NCI-H1105 treated with DMSO at 0.1 percent for 48 hours (cell line): ENCODE measurements at regions not wholly inside any gene's neighbourhood (a gene's known extent, or its start where the extent isn't known, plus 50 kb on each side); places are given as distances from the start of the nearest gene placed in this dataset.
"Not testable (repeated sequence)": the region's sequence is repeated elsewhere in the genome, so short reads cannot be mapped to it uniquely, and the experiment has no call there.

Source experiments
- DNase-seq: peaks from one replicate; lab custom pipeline; 2025; lab: John Stamatoyannopoulos, UW

DNA sequence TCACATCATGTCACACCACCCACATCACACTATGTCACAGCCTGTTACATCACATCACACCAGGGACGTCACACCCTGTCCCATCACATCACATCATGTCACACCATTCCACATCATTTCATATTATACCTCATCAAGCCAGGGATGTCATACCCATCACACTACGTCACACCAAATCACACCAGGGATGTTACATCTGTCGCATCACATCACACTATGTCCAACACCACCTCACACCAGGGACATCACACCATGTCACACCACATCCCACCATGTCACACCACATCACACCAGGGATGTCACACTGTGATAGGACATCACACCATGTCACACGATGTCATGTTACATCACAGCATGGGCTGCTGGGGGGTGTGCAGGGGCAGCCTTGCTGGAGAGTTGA is 110.6 kb downstream of the TMEM121 start:
- DNase-seq, result no peak

- not testable (repeated sequence) for DNase-seq
Measured at GRCh38 chr14:105637345-105637744, 111.0 kb downstream of the TMEM121 start.

DNA sequence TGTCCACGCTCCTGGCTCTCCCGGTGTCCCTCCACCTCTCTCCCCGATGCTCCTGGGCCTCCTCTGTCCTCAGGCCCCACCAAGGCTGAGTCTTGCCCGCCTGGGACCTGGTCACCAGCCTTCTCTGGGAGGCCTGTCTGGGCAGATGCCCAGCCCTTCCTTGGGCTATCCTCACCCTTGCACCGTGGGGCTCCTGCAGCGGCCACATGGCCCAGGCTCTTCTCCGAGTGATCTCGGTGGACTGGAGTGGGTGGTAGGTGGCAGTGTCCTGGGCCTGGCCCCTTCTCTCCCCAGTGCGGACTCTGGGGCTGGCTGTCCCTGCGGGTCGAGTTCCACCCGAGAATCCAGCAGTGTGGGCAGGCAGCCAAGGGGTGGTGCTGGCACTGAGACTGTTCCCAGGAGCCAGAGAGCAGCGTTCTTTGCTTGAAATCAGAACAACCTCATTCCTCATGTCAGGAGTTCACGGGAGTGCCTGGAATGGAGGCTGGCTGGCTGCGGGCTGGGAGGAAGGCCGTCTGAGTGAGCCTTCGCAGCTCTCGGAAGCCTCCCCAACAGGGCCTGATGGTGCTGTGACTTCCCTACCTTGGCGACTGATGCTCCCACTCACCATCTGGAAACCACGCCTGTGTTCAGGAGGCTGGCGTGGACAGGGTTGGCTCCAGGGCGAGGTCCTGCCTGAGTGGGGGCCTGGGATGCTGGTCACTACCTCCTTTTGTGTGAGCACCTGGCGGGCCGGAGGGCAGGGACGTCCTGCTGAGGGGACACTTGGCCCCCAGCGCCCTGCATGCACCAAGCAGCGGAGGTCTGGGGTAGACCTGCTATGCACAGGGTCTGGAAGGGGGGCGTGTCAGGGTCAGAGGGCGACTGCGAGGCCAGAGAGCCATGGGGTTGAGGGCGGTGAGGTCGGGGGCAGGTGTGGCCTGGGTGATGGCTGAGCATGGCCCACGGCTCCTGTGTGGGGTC is 113.9 kb downstream of the TMEM121 start:
- DNase-seq, result not testable (repeated sequence)

GRCh38 chr14:105641075-105641937 is 114.9 kb downstream of the TMEM121 start:
- DNase-seq, result no peak

- not testable (repeated sequence) for DNase-seq
Measured at GRCh38 chr14:105641951-105642350, 115.6 kb downstream of the TMEM121 start.

DNA sequence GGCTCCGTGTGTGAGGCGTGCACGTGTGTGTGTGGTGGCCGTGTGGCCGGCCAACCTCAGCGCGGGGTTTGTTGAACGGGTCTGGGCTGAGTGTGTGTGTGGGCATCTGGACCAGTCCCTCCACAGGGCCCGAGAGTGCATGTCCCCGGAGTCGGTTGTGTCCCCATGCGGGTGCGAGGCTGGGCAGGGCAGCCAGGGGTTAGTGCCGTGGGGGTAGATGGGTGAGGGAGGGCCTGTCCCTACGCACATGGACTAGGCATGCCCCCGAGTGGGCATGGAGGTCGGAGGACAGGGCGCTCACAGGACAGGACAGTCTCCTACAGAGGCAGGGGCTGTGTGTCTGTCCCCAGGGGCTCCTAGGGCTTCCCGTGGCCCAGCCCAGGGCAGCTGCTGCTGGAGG is 116.1 kb downstream of the TMEM121 start:
- not testable (repeated sequence) for DNase-seq

DNA sequence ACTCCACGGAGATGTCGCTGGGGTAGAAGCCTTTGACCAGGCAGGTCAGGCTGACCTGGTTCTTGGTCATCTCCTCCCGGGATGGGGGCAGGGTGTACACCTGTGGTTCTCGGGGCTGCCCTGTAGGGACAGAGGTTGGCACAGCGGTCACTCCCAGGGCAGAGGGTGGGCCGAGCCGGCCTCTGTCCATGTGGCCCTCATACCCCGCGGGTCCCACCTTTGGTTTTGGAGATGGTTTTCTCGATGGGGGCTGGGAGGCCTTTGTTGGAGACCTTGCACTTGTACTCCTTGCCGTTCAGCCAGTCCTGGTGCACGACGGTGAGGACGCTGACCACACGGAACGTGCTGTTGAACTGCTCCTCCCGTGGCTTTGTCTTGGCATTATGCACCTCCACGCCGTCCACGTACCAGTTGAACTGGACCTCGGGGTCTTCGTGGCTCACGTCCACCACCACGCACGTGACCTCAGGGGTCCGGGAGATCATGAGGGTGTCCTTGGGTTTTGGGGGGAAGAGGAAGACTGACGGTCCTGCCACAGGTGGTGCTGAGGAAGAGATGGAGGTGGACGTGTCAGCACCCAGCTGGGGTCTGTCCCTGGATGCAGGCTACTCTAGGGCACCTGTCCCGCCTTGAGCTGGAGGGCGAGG is 117.1 kb downstream of the TMEM121 start:
- DNase-seq, result not testable (repeated sequence)

DNA sequence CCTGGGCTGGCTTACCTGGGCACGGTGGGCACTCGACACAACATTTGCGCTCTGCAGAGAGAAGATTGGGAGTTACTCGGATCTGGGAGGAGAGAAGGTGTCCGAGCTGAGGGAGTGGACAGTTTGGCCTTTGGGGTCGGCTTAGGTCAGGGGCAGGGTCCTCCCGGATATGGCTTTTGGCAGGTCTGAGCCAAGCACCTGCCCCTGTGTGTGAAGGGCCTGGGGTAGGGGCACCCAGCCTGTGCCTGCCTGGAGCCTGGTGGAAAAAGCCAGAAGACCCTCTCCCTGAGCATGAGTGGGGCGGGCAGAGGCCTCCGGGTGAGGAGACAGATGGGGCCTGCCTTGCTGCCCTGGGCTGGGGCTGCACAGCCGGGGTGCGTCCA is 117.7 kb downstream of the TMEM121 start:
- not testable (repeated sequence) for DNase-seq

- not testable (repeated sequence) for DNase-seq
Measured at GRCh38 chr14:105644457-105644856, 118.1 kb downstream of the TMEM121 start.

DNA sequence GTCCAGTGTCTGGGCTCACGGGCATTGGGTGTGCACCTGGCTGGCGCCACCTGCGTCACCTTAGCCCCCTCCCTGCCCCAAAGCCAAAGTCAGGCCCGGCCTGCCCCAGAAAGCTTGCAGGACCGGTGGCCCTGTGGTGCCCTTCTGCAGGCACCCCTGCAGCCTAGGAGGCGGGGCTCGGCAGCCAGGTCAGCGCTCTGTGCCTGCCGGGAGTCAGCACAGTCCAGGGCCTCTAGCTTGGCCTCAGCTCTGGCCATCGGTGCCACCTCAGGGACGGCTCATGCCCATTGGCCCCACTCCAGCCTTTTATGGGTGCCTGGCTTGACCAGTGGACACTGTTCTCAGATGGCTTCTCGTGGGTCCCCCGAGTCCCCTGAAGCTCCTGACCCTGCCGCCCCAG is 118.5 kb downstream of the TMEM121 start:
- not testable (repeated sequence) for DNase-seq

DNA sequence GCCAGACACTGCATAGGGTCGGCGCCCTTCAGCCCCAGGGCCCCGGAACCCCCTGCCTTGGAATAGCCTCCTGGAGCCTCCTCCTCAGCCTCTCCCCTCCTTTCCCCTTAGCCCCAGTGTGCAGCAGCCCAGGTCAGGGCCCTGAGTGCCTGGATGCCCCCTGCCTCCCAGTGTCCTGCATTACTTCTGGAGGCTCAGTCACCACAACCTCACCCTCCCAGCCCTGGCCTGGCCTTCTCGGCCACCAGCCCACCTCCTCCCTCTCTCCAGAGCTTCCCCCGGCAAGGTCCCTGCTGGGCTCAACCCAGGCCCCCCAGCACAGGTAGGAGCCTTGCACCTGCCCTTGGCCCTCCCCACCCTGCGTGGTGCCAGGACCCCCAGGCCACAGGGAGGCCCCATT is 119.0 kb downstream of the TMEM121 start:
- DNase-seq, result not testable (repeated sequence)

DNA sequence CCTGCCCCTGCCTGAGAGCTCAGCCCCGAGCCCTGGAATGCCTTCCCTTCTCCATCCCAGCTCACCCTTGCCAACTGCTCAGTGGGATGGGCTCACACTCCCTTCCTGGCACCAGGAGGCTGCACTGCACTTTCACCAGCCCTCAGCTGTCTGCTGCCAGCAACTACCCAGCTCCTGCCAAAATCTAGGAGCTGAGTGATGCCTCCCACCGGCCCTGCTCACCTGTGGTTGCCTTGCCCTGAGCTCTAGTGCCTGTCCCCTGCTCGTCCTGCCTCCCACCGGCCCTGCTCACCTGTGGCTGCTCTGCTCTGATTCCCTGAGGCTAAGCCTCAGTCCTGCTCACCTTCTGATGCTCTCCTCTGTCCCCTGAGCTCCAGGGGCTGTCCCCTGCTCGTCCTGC is 119.8 kb downstream of the TMEM121 start:
- DNase-seq, result no peak

DNA sequence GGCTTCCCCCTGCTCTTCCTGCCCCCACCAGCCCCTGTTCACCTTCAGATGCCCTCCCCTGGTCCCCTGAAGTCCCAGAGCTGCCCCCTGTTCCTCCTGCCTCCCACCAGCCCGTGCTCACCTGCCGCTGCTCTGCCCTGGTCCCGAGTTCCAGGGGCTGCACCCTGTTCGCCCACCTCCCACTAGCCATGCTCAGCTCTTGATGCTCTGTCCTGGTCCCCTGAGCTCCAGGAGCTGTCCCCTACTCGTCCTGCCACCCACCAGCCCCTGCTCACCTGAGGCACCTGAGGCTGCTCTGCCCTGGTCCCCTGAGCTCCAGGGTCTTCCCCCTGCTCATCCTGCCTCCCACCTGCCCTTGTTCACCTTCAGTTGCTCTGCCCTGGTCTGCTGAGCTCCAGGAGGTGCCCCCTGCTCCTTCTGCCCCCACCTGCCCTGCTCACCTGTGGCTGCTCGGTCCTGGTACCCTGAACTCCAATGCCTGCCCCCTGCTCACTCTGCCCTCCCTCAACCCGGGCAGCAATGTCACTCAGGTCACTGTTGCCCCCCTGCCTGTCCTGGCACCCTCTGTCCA is 120.4 kb downstream of the TMEM121 start:
- not testable (repeated sequence) for DNase-seq

DNA sequence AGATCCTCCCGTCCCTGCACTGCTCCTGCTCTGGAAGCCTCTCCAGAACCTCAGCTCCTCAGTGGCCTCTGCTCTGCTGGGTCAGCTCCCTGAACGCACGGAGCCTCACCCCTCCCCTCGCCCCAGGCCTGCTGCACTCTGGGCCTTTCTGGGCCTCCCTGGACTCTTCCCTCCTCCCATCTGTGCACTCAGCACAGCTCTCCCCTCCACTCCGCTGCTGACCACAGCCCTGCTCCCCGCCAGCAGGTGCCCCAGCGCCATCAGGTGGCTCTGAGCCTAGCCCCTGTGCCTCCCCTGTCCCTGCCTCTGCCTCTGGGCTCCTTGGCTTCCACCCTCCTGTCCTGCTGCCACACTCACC is 121.0 kb downstream of the TMEM121 start:
- not testable (repeated sequence) for DNase-seq

DNA sequence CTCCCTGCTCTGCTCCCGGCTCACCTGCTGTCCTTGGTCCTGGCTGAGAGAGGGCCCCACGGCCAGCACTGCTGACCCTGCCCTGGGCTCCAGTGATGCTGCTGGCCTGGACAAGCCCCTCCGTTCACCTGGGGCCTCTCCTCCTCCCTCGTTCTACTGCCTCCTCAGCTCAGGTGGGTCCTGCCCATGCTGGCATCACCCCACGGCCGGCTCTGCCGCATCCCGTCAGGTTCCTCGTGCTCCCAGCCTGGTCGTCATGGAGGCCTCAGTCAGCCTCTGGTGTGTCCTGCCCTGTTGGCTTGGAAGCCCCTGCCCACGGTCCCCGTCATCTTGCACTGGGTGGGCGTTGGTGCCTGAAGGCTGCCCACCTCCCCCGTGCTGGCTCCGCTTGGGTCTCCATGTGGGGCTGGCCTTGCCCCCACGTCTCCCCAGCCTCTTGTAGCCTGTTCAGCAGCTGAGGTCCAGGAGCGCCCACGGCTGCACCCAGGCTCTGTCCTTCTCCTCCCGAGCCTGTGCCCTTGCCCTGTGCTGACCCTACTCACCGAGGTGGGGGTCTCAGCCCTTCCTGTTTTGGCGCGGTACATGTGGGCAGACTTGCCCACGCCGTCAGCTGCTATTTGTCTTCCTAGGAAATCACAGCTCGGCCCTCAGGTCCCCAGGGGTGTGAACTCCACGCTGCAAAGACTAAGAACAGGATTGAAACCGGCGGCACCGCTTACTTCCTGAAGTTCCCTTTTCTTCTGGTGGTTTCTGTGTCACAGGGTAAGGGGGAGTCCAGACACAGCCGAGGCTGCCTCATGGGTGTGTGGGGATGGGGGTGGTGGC is 121.6 kb downstream of the TMEM121 start:
- DNase-seq, result no peak

DNA sequence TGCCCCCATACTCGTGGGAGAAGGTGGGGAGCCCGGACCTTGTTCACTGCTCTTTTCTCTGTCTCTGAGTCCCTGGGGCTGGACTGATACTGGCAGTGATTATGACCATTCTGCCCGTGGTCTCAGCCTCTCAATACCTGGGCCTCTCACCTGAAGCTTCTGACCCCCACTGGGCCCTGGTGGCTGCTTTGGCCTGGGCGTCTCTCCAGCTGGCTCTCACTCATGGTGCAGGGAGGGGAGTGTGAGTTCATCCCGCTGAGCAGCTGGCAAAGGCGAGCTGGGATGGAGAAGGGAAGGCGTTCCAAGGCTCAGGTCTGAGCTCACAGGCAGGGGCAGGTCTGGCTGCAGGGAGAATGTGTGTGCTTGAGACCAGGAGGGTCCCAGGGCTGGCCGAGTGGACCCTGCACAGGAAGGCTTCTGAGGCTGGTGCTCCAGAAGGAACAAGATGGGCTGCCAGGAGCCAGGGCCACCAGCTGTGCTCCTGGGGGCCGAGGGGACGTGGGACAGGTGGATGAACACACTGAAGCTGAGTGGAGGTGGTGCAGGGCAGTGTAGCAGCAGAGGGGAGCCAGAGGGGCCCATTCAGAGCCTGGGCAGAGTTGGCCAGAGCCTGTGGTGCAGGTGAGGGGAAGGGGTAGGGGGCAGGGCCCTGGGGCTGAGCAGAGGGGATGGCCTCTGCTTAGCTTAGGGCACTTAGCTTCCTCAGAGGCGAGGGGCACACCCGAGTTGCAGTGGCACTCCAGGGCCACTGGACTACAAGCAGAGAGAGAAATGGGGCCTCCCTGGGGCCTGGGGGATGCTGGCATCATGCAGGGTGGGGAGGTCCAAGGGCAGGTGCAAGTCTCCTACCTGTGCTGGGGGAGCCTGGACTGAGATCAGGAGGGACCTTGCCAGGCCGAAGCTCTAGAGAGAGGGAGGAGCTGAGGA is 122.5 kb downstream of the TMEM121 start:
- DNase-seq, result not testable (repeated sequence)

DNA sequence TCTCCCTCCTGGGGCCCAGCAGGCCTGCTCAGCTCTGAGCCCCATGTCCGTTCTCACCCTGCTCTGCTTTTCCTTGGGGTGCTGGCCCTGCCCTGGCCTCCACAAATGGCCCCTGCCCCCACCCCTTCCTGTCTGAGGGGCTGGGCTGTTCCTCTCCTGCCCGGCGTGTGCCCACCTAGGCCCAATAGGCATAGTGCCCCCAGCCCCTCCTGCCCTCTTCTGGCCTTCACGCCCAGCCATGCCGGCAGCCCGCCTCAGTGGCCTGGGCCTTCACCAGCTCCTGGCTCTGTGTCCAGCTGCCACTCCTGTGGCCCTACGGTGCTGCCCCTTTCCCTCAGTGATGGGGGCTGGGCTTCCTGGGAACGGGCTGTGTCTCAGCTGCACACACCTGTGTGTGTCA is 125.9 kb downstream of the TMEM121 start:
- DNase-seq, result not testable (repeated sequence)

DNA sequence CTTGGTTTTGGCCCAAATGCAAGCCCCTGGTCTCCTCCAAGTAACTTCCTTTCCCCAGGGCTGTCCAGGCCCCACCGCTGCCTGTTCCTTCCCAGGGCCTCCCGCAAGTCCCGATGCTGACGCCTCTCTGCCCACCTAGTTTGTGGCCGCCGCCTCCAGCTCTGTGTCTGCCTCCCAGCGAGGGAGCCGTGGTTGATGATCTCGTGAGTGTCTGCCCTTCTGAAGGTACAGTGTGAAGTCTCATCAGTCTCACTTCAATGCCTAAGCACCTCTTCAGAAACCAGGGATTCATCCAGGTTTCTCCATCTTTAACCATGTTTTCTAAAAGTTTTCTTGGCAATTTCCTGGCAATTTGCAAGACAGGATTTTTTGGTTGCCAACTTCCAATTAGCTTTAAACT is 127.5 kb downstream of the TMEM121 start:
- not testable (repeated sequence) for DNase-seq

DNA sequence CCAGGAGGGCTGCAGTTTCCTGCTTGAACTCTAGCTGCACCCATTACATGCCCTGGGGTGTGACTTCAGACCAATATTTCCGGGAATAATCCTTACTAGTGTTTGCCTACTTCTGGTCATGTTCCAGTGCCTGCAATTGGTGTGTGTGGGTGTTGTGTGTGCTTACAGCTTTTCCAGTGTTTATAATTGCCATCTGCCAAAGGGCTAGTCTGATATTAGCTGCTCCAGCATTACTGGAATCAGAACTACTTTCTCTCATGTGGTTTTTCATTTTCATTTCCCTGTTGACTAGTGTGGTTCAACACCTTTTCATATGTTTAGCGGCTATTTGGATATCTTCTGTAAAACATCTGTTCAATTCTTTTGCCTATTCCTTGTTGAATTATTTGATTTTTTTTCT is 132.9 kb downstream of the TMEM121 start:
- DNase-seq, result not testable (repeated sequence)
